ENCODE measurements at regions not wholly inside any gene's neighbourhood (a gene's known extent, or its start where the extent isn't known, plus 50 kb on each side); places are given as distances from the start of the nearest gene placed in this dataset.

DNA sequence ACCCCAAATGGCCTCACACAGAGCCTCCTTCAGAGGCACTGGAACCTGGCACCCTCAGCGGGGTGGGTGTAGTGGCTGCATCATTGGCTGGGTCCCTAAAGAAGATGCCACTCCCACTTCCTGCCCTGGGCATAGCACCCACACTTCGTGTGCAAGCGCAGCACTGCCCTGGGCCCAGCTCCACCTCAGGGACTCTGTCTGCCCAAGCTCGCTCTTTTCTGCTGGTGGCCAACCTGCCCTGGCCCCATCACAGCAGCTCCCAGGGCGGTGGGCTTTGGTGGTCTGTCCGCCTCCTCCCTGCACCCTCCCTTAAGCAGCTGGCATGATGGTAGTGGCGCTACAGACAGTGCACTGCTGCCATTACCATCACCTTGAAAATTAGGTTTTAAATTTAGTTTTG lies 829.3 kb upstream of the BRINP3 start:
- TF ChIP-seq, protein P1, sequence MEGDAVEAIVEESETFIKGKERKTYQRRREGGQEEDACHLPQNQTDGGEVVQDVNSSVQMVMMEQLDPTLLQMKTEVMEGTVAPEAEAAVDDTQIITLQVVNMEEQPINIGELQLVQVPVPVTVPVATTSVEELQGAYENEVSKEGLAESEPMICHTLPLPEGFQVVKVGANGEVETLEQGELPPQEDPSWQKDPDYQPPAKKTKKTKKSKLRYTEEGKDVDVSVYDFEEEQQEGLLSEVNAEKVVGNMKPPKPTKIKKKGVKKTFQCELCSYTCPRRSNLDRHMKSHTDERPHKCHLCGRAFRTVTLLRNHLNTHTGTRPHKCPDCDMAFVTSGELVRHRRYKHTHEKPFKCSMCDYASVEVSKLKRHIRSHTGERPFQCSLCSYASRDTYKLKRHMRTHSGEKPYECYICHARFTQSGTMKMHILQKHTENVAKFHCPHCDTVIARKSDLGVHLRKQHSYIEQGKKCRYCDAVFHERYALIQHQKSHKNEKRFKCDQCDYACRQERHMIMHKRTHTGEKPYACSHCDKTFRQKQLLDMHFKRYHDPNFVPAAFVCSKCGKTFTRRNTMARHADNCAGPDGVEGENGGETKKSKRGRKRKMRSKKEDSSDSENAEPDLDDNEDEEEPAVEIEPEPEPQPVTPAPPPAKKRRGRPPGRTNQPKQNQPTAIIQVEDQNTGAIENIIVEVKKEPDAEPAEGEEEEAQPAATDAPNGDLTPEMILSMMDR (IDR thresholded peaks at IDR 0.05): no peak
- no peaks in the 10 kb centered on the region for H3K9me3 ChIP-seq
- H3K36me3 ChIP-seq: no peaks in the 10 kb centered on the region
- no peak overlapping the region for H3K4me3 ChIP-seq (ENCODE audit: low read depth in 1 of 2, low read length in 1 of 2)
- H3K27me3 ChIP-seq: no peaks in the 10 kb centered on the region
- H3K4me1 ChIP-seq (ENCODE audit: control insufficient read depth in 1 of 2, insufficient read depth in 1 of 2, low read depth in 1 of 2, low read length in 1 of 2): no peaks in the 10 kb centered on the region
- H3K27ac ChIP-seq: no peak overlapping the region

DNA sequence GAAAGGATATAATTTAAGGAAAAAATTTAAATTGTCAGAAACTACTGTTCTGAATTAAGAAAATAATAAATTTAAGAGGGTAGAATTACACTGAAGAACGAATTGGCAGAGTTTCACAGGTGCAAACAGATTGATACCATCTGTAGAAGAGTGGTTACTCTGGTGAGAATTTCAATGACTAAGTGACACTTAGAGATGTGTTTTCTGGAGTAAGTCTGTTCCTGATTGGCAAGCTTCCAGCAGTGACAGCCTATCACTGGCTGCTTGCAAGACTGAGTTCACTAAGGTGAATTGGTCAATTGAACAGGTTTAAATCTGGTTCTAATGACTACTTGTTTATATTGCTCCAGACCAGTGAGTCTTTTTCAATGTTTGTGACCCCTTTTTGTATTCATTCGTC lies 838.2 kb upstream of the RGS18 start:
- no peaks in the 10 kb centered on the region for H3K27me3 ChIP-seq
- H3K27ac ChIP-seq: no peak overlapping the region
- H3K4me3 ChIP-seq (ENCODE audit: low read depth in 1 of 2, low read length in 1 of 2): no peak overlapping the region
- TF ChIP-seq, protein P1 (IDR thresholded peaks at IDR 0.05): no peak
- H3K36me3 ChIP-seq: no peaks in the 10 kb centered on the region
- no peaks in the 10 kb centered on the region for H3K9me3 ChIP-seq
- H3K4me1 ChIP-seq (ENCODE audit: control insufficient read depth in 1 of 2, insufficient read depth in 1 of 2, low read depth in 1 of 2, low read length in 1 of 2): no peaks in the 10 kb centered on the region

DNA sequence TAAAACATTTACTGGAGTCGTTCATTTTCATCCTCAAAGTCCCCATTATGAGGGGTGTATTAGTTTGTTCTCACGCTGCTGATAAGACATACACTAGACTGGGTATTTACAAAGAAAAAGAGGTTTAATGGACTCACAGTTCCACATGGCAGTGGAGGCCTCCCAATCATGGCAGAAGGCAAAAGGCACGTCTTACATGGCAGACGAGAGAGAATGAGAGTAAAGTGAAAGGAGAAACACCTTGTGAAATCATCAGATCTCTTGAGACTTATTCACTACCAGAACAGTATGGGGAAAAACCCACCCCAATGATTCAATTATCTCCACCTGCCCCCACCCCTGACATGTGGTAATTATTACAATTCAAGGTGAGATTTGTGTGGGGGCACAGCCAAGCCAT lies 830.4 kb upstream of the RGS18 start:
- Histone ChIP-seq H3K27ac (no peak overlapping the region), H3K9me3 (no peaks in the 10 kb centered on the region), H3K27me3 (no peaks in the 10 kb centered on the region), H3K4me3 (ENCODE audit: low read depth in 1 of 2, low read length in 1 of 2) (no peak overlapping the region), H3K36me3 (no peaks in the 10 kb centered on the region), H3K4me1 (ENCODE audit: control insufficient read depth in 1 of 2, insufficient read depth in 1 of 2, low read depth in 1 of 2, low read length in 1 of 2) (no peaks in the 10 kb centered on the region)
- TF ChIP-seq, protein P1 (IDR thresholded peaks at IDR 0.05): no peak

DNA sequence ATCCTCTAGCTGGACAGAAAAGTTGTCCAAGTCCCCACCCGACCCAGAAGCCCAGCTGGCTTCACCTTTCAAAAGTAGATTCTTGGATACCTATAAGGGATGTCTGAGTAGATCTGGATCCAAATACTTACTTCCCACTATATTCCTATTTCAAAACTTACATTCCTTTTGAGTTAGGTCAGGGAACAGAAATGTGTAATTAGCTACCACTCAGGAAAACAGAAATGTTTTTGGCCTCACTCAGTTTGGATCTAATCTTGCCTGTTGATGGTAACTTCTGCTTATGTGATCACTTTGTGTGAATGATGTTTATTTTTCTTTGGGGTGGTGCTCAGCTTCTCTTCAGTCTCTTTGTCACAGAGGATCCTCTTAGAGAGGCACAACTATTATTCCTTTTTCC lies 814.4 kb upstream of the RGS18 start:
- Histone ChIP-seq H3K4me1 (ENCODE audit: control insufficient read depth in 1 of 2, insufficient read depth in 1 of 2, low read depth in 1 of 2, low read length in 1 of 2) (no peaks in the 10 kb centered on the region), H3K36me3 (no peaks in the 10 kb centered on the region), H3K4me3 (ENCODE audit: low read depth in 1 of 2, low read length in 1 of 2) (no peak overlapping the region), H3K27me3 (no peaks in the 10 kb centered on the region), H3K9me3 (no peaks in the 10 kb centered on the region), H3K27ac (no peak overlapping the region)
- TF ChIP-seq, protein P1 (IDR thresholded peaks at IDR 0.05): no peak

DNA sequence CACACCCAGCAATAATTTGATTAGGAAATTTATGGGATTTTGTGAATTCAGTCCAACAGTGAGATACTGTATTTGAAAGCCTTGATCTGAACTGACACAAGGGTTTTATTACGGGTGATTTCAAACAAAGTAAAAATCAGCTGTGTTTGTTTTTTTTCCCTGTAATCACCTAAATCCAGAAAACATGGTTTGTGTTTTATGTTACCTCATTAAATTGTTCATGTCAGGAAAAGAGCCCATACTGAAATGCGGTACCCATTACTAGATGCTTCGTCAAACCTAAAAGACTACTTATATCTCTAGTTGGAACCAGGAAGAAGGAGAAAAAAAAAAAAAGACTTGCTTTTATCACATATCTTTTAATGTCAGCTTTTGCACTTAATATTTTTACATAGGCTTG lies 811.9 kb upstream of the RGS18 start:
- no peaks in the 10 kb centered on the region for H3K4me1 ChIP-seq (ENCODE audit: control insufficient read depth in 1 of 2, insufficient read depth in 1 of 2, low read depth in 1 of 2, low read length in 1 of 2)
- TF ChIP-seq, protein P1 (IDR thresholded peaks at IDR 0.05): no peak
- H3K36me3 ChIP-seq: no peaks in the 10 kb centered on the region
- no peak overlapping the region for H3K4me3 ChIP-seq (ENCODE audit: low read depth in 1 of 2, low read length in 1 of 2)
- no peak overlapping the region for H3K27ac ChIP-seq
- no peaks in the 10 kb centered on the region for H3K27me3 ChIP-seq
- no peaks in the 10 kb centered on the region for H3K9me3 ChIP-seq

DNA sequence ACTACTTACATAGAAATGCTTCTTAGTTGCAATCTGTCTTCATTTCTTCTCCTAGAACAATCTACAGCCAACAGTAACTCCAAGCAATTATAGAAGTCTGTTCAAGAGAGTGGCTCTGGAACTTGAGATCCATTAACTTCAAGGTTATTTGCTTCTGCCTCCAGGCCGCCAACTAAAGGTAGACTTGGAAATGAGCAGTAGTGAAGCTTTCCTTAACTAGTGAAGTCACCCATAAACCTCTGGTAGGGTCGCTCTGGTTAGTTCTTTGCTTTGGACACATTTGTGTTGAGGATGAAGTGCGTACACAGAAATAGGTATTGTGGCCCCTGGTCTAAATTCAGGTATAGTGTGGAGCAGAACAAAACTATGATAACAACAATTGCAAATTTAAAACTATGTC lies 809.9 kb upstream of the RGS18 start:
- Histone ChIP-seq H3K27ac (no peak overlapping the region), H3K27me3 (no peaks in the 10 kb centered on the region), H3K4me3 (ENCODE audit: low read depth in 1 of 2, low read length in 1 of 2) (no peak overlapping the region), H3K9me3 (no peaks in the 10 kb centered on the region), H3K4me1 (ENCODE audit: control insufficient read depth in 1 of 2, insufficient read depth in 1 of 2, low read depth in 1 of 2, low read length in 1 of 2) (no peaks in the 10 kb centered on the region), H3K36me3 (no peaks in the 10 kb centered on the region)
- TF ChIP-seq, protein P1 (IDR thresholded peaks at IDR 0.05): no peak

Measured in neutrophil (primary cell).